ENCODE measurements at regions not wholly inside any gene's neighbourhood (a gene's known extent, or its start where the extent isn't known, plus 50 kb on each side); places are given as distances from the start of the nearest gene placed in this dataset.
A peak's percentile ranks its signal among the peaks of the same experiment; 100 is the strongest.

- DNase-seq = no peak
Measured at GRCh38 chr2:38509947-38510326, 92.8 kb downstream of the HNRNPLL start.

- DNase-seq = no peak
Measured at GRCh38 chr2:38509314-38509946, 93.3 kb downstream of the HNRNPLL start.

DNA sequence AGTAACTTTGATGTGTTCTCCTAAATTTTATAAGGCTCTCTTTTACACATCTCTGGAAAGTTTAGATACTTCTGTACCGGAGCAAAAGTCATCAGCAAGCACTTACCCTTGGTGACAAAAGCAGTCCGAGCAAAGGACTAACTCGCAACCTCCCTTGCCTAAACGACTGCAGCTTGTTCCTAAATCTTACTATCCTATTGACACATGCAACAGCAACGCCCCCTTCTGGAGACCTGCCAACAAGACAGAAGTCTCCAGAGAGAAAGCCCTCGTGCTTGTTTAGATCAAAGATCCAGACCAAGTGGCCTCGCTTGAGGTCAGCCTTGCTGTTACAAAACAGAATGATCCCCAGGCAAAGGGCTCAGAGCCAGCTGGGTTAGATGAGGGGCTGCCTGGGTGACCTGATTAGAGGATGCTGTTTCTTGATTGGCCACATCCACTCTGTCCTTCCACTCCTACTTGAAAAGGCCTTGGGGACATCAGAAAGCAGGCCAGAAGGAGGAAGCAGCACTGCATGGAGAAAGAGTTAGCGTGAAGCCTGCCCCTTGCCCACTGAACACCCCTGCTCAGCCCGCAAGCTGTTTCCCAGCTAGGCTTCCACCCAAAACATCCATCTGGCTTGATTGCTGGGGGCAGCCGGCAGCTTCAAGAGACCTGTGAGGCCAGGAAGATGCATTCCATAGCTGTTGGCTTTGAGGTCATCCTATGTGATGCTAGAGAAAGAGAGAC is 94.3 kb downstream of the HNRNPLL start:
- DNase-seq = peak; percentile 87

GRCh38 chr2:38507712-38508111 is 95.0 kb downstream of the HNRNPLL start:
- DNase-seq = no peak

GRCh38 chr2:38505779-38506178 is 96.9 kb downstream of the HNRNPLL start:
- no peak for DNase-seq

GRCh38 chr2:38504169-38504568 is 98.6 kb downstream of the HNRNPLL start:
- no peak for DNase-seq

- no peak for DNase-seq
Measured at GRCh38 chr2:38502107-38502506, 100.6 kb downstream of the HNRNPLL start.

DNA sequence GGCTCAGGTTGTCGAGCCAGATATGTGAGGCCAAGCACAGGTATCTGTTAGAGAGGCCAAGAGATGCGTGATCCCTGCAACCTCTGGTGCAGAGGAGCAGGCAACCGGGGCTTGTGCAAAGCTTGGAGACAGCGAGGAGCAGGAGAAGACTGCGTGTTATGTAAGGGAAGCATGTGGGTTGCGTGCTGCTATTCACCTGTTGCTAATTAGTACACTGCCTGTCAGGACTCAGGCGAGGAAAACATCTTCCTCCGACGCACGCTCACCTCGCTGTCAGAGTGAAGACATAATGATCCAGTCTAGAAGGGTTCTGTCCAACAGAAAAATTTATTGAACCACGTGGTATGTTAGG is 102.5 kb downstream of the HNRNPLL start:
- DNase-seq = no peak

DNA sequence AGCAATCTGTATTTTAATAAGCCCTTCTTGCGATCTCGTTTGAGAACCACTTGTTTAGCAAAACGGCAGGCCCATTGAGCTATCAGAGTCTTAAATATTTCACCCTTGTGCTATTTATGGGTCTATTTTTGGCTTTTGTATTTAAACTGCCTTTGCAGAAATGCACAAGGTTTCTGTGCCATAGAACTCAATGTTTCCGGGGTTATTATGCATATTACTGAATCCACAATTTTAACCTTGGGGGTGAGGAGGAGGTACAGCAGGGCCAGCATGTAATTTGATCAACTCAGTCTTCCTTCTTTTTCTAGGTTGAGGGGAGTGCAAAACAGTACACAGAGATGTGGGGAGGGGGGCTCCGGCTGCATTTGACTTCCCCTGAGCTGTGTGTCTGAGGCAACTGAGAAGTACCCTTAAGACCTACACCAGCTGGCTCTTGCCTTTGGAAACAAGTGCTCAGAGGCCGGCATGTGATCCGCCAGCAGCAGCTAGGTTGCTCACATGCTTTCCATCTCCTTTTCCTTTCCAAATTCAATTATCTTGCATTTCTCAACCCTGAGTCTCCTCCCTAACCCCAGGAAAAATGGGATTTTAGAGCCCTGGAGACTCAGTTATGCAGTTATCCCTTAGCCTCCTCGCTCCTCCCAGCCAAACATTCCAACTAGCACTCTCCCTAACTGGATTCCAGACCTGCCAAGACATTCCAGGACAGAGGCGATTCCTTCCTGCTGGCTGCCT is 103.0 kb downstream of the HNRNPLL start:
- DNase-seq = no peak

DNA sequence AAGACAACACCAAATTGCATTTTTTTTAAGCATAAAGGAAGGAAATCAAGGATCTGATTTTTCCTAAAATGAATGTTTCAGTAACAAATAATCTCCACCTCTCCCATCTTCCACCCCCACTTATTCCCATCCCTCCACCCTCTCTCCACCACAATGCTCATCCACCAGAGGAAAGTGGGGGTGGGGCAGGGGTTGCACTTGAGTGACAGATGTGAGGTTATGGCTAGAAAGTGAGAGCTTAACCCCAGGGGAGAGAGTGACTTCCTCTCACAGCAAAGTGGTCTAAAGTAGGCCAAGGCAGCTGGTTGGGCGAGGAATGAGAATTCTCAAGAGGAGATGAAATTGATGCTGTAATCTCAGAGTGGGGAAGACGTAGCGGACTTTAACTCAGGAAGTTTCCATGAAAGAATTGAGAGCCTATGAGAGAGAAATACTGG is 104.7 kb downstream of the HNRNPLL start:
- no peak for DNase-seq

DNA sequence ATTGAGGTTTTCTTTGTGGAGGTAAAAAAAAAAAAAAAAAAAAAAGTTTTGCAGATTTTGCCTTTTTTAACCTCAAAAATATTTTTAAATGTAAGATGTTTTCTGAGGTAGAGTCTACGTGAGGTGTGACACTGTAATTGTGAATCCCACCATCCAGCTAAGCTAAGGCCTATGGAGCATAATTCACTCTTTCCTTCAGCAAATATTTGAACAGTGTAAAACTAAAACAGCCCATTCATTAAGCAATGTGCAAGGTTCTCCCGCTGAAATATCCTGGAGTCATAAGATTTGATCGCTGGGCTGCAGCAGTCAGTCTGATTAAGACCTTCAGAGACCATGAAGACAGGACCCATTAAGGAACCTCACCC is 105.1 kb downstream of the HNRNPLL start:
- DNase-seq = no peak

DNA sequence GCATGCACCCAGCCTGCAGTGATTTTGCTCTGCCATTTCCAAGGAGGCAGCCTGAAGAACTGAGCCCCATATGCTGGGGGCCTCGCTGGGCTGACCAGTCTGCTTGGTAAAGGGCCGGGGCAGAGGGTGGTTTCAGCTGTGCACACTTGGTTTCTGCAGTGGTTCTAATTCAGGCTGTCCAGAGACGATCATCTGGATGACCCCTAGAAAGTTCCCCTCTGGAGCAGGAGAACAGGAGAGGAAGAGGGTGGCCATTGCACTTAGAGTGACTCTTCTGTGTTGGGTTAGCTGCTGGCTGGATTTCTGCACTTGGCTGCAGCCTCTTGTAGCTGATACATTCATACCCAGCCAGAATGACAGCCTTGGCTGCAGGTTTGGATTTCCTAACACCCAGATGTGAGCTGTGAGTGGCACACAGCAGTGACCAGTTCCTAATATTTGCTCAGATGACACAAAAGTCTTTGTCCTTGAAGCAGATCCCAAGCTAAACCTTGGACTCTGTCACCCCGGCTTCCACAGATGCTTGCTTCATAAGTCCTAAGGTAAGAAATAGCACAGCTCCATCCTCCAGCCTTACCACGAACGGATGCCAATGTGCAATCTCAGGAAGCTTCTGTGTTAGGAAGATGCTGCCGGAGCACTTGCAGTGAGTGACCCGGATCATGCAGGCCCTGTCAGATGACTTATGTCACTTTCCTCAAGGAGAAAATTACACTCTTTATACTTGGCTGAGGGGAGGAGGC is 105.6 kb downstream of the HNRNPLL start:
- DNase-seq = no peak

DNA sequence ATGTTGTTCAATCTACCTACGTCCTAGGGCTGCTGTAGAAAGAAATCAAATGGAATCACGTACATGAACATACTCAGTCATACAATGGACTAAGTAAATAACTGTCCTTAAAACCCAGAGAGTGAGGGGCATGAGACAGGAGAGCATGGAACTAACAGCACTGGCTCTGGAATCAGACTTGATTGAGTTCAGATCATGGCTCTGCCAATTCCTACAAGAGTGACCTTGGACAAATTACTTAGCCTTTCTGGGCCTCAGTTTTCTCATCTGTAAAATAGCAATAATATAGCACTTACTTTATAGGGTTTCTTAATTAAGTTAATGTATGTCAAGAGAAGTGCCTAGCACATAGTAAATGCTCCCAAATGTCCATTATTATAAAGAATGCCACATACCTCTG is 106.8 kb downstream of the HNRNPLL start:
- DNase-seq = no peak

GRCh38 chr2:38494394-38494793 is 108.3 kb downstream of the HNRNPLL start:
- DNase-seq = no peak

DNA sequence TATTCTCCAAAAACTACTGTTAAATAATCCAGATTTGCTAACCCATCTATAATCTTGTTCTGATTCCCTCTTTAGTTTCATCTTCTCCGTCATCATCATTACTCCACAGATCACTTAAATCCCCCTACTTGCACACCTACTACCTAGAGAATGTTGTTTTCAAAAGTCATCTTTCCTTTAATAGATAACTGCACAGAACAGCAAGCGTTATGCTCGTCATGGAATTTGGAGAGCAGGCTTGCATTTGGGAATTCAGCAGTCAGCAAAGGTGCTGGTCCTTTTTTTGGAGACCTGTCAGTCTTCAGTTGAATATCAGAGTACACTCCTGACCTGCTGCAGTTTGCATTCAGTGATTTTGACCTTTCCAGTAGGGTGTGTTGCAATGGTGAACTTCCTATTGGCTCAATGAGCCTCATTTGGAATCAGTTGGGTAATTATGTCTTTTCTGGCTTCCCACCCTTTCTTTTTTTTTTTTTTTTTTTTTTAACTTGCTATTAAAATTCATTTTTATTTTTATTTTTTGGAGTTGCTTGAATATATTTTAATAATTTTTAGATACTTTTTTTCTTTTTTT is 110.6 kb downstream of the HNRNPLL start:
- DNase-seq = no peak

- no peak for DNase-seq
Measured at GRCh38 chr2:38491436-38491835, 111.3 kb downstream of the HNRNPLL start.

GRCh38 chr2:38489846-38490245 is 112.8 kb upstream of the ATL2 start:
- DNase-seq = no peak

DNA sequence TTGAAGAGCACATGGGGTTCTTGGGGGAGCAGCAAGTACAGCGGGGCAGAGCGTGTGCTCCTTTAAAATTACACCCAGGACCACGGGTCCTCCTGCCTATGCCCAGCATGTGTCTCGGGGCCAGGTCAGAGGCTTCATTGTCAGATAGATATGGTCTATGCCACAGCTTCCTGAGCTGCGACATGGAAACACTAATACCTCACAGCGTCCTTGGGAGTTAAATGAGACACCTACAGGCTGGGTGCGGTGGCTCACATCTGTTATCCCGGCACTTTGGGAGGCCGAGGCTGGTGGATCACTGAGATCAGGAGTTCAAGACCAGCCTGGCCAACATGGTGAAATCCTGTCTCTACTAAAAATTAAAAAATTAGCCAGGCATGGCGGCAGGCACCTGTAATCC is 110.8 kb upstream of the ATL2 start:
- DNase-seq = no peak

DNA sequence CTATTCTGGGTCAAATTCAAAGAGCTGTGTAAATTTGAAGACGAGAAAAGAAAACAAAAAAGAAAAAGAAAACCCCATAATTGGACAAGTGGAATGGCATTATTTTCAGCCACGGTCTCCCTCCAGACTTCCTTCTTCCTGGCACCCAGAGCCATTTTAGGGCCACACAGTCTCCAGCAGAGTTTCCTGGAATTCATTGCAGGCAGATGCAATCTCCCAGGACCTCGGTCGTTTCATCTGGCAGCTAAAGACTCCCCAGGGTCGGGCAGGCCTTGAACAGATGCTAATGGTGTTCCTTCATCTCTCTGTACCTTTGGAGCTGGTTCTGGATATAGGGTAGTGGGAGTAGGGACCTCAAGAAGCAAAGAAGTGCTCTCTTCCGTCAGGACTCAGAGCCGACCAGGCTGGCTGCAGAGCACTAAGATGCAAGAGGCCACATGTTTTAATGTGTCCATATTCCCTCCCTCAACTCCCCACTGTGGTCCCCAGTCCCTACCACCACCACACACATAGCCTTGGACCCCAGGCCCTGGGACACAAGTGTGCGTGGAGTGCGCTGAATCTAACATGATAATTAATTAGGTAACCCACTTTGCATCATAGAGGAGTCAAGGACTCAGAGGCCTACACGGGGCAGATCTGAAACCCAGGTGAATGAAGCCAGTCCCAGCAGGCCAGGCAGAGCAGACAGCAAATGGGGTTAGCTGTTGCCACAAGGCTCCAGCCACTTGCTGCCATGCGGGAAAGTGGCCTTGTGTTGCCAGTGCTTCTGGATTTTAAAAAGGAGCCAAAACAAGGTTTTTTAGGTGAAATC is 109.3 kb upstream of the ATL2 start:
- DNase-seq = no peak

GRCh38 chr2:38485734-38486133 is 108.7 kb upstream of the ATL2 start:
- DNase-seq = no peak

- DNase-seq = no peak
Measured at GRCh38 chr2:38484957-38485356, 107.9 kb upstream of the ATL2 start.

- DNase-seq = no peak
Measured at GRCh38 chr2:38483776-38484501, 106.9 kb upstream of the ATL2 start.

Measured in activated CD4-positive, alpha-beta T cell treated with anti-CD3 and anti-CD28 coated beads, Interleukin-2, Interleukin-6, amounts not matched to agents 100 ng/mL and 50 ng/mL, durations not matched to agents 16 hours and 8 hours (primary cell).